ENCODE measurements at regions not wholly inside any gene's neighbourhood (a gene's known extent, or its start where the extent isn't known, plus 50 kb on each side); places are given as distances from the start of the nearest gene placed in this dataset.

- intact Hi-C loops (cut with DNase I, micrococcal nuclease) = no loop called here
Observed at GRCh38 chr4:62670514-62670913, 1470.4 kb downstream of the ADGRL3 start.

GRCh38 chr4:62661821-62662220, 1461.7 kb downstream of the ADGRL3 start:
- Histone ChIP-seq H3K27me3 (ENCODE audit: control insufficient read depth in 1 of 2, insufficient read depth in 2 of 2, low read length in 2 of 2) (no peaks in the 10 kb centered on the region), H3K27ac (ENCODE audit: low read depth in 1 of 2, low read length in 2 of 2) (no peak overlapping the region), H3K36me3 (ENCODE audit: insufficient read depth, low read length) (no peaks in the 10 kb centered on the region), H3K9me3 (ENCODE audit: control insufficient read depth in 1 of 2, insufficient read depth in 1 of 2, low read length in 2 of 2) (peaks cover 0 to 10% of the 10 kb centered on the region in 2 experiments), H3K4me3 (ENCODE audit: low read length) (no peak overlapping the region), H3K4me1 (ENCODE audit: insufficient read depth, low read length) (no peaks in the 10 kb centered on the region)
- no peak for TF ChIP-seq CTCF (IDR thresholded peaks at IDR 0.05)
- ATAC-seq (ENCODE audit: poor library complexity) (no peak), DNase-seq (no peak)
- Mint-ChIP-seq H3K27ac (no peak overlapping the region), H3K4me1 (ENCODE audit: low read depth) (no peaks in the 10 kb centered on the region), H3K9me3 (peaks cover 7% of the 10 kb centered on the region), H3K4me3 (no peak overlapping the region), H3K36me3 (ENCODE audit: low read depth) (no peaks in the 10 kb centered on the region), H3K27me3 (no peaks in the 10 kb centered on the region)
- POLR2A ChIA-PET = no interaction called here
- CTCF ChIA-PET = no interaction called here
- intact Hi-C loops (cut with DNase I, micrococcal nuclease) = no loop called here

More at GRCh38 chr4:62670514-62670913, 1470.4 kb downstream of the ADGRL3 start:
- no peak overlapping the region for H3K27ac Mint-ChIP-seq
- no peaks in the 10 kb centered on the region for H3K36me3 Mint-ChIP-seq (ENCODE audit: low read depth)
- H3K4me1 Mint-ChIP-seq (ENCODE audit: low read depth) = no peaks in the 10 kb centered on the region
- TF ChIP-seq CTCF (IDR thresholded peaks at IDR 0.05) = no peak
- CTCF ChIA-PET = no interaction called here
- no peaks in the 10 kb centered on the region for H3K27me3 ChIP-seq (ENCODE audit: control insufficient read depth in 1 of 2, insufficient read depth in 2 of 2, low read length in 2 of 2)
- no peak for DNase-seq
- H3K27ac ChIP-seq (ENCODE audit: low read depth in 1 of 2, low read length in 2 of 2) = no peak overlapping the region
- no peaks in the 10 kb centered on the region for H3K36me3 ChIP-seq (ENCODE audit: insufficient read depth, low read length)
- no peaks in the 10 kb centered on the region for H3K27me3 Mint-ChIP-seq
- no peak overlapping the region for H3K4me3 Mint-ChIP-seq
- H3K9me3 Mint-ChIP-seq = peaks cover 8% of the 10 kb centered on the region
- ATAC-seq (ENCODE audit: poor library complexity) = no peak
- H3K9me3 ChIP-seq (ENCODE audit: control insufficient read depth in 1 of 2, insufficient read depth in 1 of 2, low read length in 2 of 2) = no peaks in the 10 kb centered on the region
- H3K4me3 ChIP-seq (ENCODE audit: low read length) = no peak overlapping the region
- no peaks in the 10 kb centered on the region for H3K4me1 ChIP-seq (ENCODE audit: insufficient read depth, low read length)
- POLR2A ChIA-PET = no interaction called here

- no peaks in the 10 kb centered on the region for H3K4me1 Mint-ChIP-seq (ENCODE audit: low read depth)
- peaks cover 8% of the 10 kb centered on the region for H3K9me3 Mint-ChIP-seq
- no peak for TF ChIP-seq CTCF (IDR thresholded peaks at IDR 0.05)
- H3K27ac Mint-ChIP-seq = no peak overlapping the region
- Histone ChIP-seq H3K4me3 (ENCODE audit: low read length) (no peak overlapping the region), H3K27me3 (ENCODE audit: control insufficient read depth in 1 of 2, insufficient read depth in 2 of 2, low read length in 2 of 2) (no peaks in the 10 kb centered on the region), H3K36me3 (ENCODE audit: insufficient read depth, low read length) (no peaks in the 10 kb centered on the region), H3K4me1 (ENCODE audit: insufficient read depth, low read length) (no peaks in the 10 kb centered on the region), H3K27ac (ENCODE audit: low read depth in 1 of 2, low read length in 2 of 2) (no peak overlapping the region), H3K9me3 (ENCODE audit: control insufficient read depth in 1 of 2, insufficient read depth in 1 of 2, low read length in 2 of 2) (peaks cover 0 to 10% of the 10 kb centered on the region in 2 experiments)
- no peak overlapping the region for H3K4me3 Mint-ChIP-seq
- POLR2A ChIA-PET = no interaction called here
- CTCF ChIA-PET = no interaction called here
- no peaks in the 10 kb centered on the region for H3K27me3 Mint-ChIP-seq
- DNase-seq (no peak), ATAC-seq (ENCODE audit: poor library complexity) (no peak)
- intact Hi-C loops (cut with DNase I, micrococcal nuclease) = no loop called here
- H3K36me3 Mint-ChIP-seq (ENCODE audit: low read depth) = no peaks in the 10 kb centered on the region
Observed at GRCh38 chr4:62656006-62656405, 1455.9 kb downstream of the ADGRL3 start.

Measured in CD4-positive, alpha-beta T cell (primary cell).